ENCODE measurements at regions not wholly inside any gene's neighbourhood (a gene's known extent, or its start where the extent isn't known, plus 50 kb on each side); places are given as distances from the start of the nearest gene placed in this dataset.

- intact Hi-C loops (cut with DNase I, micrococcal nuclease): loop anchor here in 1 of 2 experiments (10.0 kb wide), 2 partner anchors 435 to 1445 kb away; no protein-coding TSS in a partner anchor
- H3K4me1 Mint-ChIP-seq (ENCODE audit: low read depth): no peaks in the 10 kb centered on the region
- TF ChIP-seq, protein P1, sequence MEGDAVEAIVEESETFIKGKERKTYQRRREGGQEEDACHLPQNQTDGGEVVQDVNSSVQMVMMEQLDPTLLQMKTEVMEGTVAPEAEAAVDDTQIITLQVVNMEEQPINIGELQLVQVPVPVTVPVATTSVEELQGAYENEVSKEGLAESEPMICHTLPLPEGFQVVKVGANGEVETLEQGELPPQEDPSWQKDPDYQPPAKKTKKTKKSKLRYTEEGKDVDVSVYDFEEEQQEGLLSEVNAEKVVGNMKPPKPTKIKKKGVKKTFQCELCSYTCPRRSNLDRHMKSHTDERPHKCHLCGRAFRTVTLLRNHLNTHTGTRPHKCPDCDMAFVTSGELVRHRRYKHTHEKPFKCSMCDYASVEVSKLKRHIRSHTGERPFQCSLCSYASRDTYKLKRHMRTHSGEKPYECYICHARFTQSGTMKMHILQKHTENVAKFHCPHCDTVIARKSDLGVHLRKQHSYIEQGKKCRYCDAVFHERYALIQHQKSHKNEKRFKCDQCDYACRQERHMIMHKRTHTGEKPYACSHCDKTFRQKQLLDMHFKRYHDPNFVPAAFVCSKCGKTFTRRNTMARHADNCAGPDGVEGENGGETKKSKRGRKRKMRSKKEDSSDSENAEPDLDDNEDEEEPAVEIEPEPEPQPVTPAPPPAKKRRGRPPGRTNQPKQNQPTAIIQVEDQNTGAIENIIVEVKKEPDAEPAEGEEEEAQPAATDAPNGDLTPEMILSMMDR (IDR thresholded peaks at IDR 0.05): no peak
- no peak overlapping the region for H3K27ac Mint-ChIP-seq
- DNase-seq (no peak), ATAC-seq (ENCODE audit: poor library complexity) (no peak)
- CTCF ChIA-PET: no interaction called here
- H3K27me3 Mint-ChIP-seq: no peaks in the 10 kb centered on the region
- H3K4me3 ChIP-seq (ENCODE audit: low read length): no peak overlapping the region
- H3K9me3 Mint-ChIP-seq: no peaks in the 10 kb centered on the region
- H3K36me3 Mint-ChIP-seq (ENCODE audit: low read depth): no peaks in the 10 kb centered on the region
- no peaks in the 10 kb centered on the region for H3K27me3 ChIP-seq (ENCODE audit: control insufficient read depth in 1 of 2, insufficient read depth in 2 of 2, low read length in 2 of 2)
- no peak overlapping the region for H3K4me3 Mint-ChIP-seq
- H3K9me3 ChIP-seq (ENCODE audit: control insufficient read depth in 1 of 2, insufficient read depth in 1 of 2, low read length in 2 of 2): no peaks in the 10 kb centered on the region
- no peak overlapping the region for H3K27ac ChIP-seq (ENCODE audit: low read depth in 1 of 2, low read length in 2 of 2)
- H3K4me1 ChIP-seq (ENCODE audit: insufficient read depth, low read length): no peaks in the 10 kb centered on the region
- POLR2A ChIA-PET: no interaction called here
- H3K36me3 ChIP-seq (ENCODE audit: insufficient read depth, low read length): no peaks in the 10 kb centered on the region
Measured at GRCh38 chr6:145020114-145020513, 715.2 kb downstream of the EPM2A start.

- ATAC-seq (ENCODE audit: poor library complexity): no peak
- no peak overlapping the region for H3K27ac Mint-ChIP-seq
- no peaks in the 10 kb centered on the region for H3K27me3 ChIP-seq (ENCODE audit: control insufficient read depth in 1 of 2, insufficient read depth in 2 of 2, low read length in 2 of 2)
- intact Hi-C loops (cut with DNase I, micrococcal nuclease): loop anchor here in 1 of 2 experiments (10.0 kb wide), 2 partner anchors 436 to 1446 kb away; no protein-coding TSS in a partner anchor
- no peak overlapping the region for H3K4me3 ChIP-seq (ENCODE audit: low read length)
- no peaks in the 10 kb centered on the region for H3K27me3 Mint-ChIP-seq
- no peaks in the 10 kb centered on the region for H3K36me3 ChIP-seq (ENCODE audit: insufficient read depth, low read length)
- no peaks in the 10 kb centered on the region for H3K9me3 ChIP-seq (ENCODE audit: control insufficient read depth in 1 of 2, insufficient read depth in 1 of 2, low read length in 2 of 2)
- DNase-seq: no peak
- no peaks in the 10 kb centered on the region for H3K9me3 Mint-ChIP-seq
- H3K4me1 Mint-ChIP-seq (ENCODE audit: low read depth): no peaks in the 10 kb centered on the region
- no peaks in the 10 kb centered on the region for H3K36me3 Mint-ChIP-seq (ENCODE audit: low read depth)
- H3K4me1 ChIP-seq (ENCODE audit: insufficient read depth, low read length): no peaks in the 10 kb centered on the region
- TF ChIP-seq, protein P1 (IDR thresholded peaks at IDR 0.05): no peak
- no peak overlapping the region for H3K4me3 Mint-ChIP-seq
- ChIA-PET POLR2A (no interaction called here), CTCF (no interaction called here)
- no peak overlapping the region for H3K27ac ChIP-seq (ENCODE audit: low read depth in 1 of 2, low read length in 2 of 2)
Measured at GRCh38 chr6:145020543-145020942, 714.8 kb downstream of the EPM2A start.

GRCh38 chr6:145022199-145022796, 713.0 kb downstream of the EPM2A start:
- peaks cover 6% of the 10 kb centered on the region for H3K27me3 Mint-ChIP-seq
- Histone ChIP-seq H3K4me1 (ENCODE audit: insufficient read depth, low read length) (no peaks in the 10 kb centered on the region), H3K9me3 (ENCODE audit: control insufficient read depth in 1 of 2, insufficient read depth in 1 of 2, low read length in 2 of 2) (no peaks in the 10 kb centered on the region), H3K27ac (ENCODE audit: low read depth in 1 of 2, low read length in 2 of 2) (no peak overlapping the region), H3K36me3 (ENCODE audit: insufficient read depth, low read length) (no peaks in the 10 kb centered on the region), H3K4me3 (ENCODE audit: low read length) (no peak overlapping the region), H3K27me3 (ENCODE audit: control insufficient read depth in 1 of 2, insufficient read depth in 2 of 2, low read length in 2 of 2) (no peaks in the 10 kb centered on the region)
- no peaks in the 10 kb centered on the region for H3K4me1 Mint-ChIP-seq (ENCODE audit: low read depth)
- H3K4me3 Mint-ChIP-seq: no peak overlapping the region
- ATAC-seq (ENCODE audit: poor library complexity) (no peak), DNase-seq (no peak)
- CTCF ChIA-PET: no interaction called here
- POLR2A ChIA-PET: no interaction called here
- H3K36me3 Mint-ChIP-seq (ENCODE audit: low read depth): no peaks in the 10 kb centered on the region
- H3K27ac Mint-ChIP-seq: no peak overlapping the region
- H3K9me3 Mint-ChIP-seq: no peaks in the 10 kb centered on the region
- TF ChIP-seq, protein P1 (IDR thresholded peaks at IDR 0.05): no peak
- intact Hi-C loops (cut with DNase I, micrococcal nuclease): loop anchor here in 1 of 2 experiments (10.0 kb wide), 2 partner anchors 437 to 1447 kb away; no protein-coding TSS in a partner anchor

Data from CD4-positive, alpha-beta T cell (primary cell).